ENCODE measurements at regions not wholly inside any gene's neighbourhood (a gene's known extent, or its start where the extent isn't known, plus 50 kb on each side); places are given as distances from the start of the nearest gene placed in this dataset.

DNA sequence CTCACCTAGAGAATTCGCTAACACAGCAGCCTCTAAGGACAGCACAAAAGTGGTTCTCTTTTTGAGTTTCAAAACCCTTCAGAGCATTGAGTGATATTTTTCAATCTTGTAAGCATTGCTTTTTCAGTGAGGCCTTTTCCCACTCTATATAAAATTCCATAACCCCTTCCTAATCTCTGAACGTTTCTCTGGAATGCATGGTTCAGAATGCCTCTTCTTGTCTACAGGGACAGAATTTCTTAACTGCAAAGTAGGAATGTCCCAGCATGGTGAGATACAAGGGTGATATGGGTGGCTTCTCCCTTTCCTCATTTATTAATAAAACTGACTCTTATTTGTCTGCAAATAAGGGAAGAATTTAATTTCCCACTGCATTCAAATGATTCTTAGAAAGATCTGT lies 377.9 kb downstream of the LTN1 start:
- Histone ChIP-seq H3K36me3 (no peaks in the 10 kb centered on the region), H3K4me1 (no peaks in the 10 kb centered on the region), H3K9me3 (no peaks in the 10 kb centered on the region), H3K27me3 (no peaks in the 10 kb centered on the region), H3K27ac (no peak overlapping the region), H3K4me3 (no peak overlapping the region)
- intact Hi-C loops (cut with DNase I; ENCODE audit: low total_unique reads), result no loop called here
- 60 to 75% (median 72%) methylated on average over 2 of the region's 2 CpGs for WGBS, 5 donors
- no peak for DNase-seq
- TF ChIP-seq POLR2AphosphoS5 (IDR thresholded peaks at IDR 0.05) (no peak), EP300 (IDR thresholded peaks at IDR 0.05) (no peak), POLR2A (IDR thresholded peaks at IDR 0.05) (no peak)
- TF ChIP-seq, protein P1, sequence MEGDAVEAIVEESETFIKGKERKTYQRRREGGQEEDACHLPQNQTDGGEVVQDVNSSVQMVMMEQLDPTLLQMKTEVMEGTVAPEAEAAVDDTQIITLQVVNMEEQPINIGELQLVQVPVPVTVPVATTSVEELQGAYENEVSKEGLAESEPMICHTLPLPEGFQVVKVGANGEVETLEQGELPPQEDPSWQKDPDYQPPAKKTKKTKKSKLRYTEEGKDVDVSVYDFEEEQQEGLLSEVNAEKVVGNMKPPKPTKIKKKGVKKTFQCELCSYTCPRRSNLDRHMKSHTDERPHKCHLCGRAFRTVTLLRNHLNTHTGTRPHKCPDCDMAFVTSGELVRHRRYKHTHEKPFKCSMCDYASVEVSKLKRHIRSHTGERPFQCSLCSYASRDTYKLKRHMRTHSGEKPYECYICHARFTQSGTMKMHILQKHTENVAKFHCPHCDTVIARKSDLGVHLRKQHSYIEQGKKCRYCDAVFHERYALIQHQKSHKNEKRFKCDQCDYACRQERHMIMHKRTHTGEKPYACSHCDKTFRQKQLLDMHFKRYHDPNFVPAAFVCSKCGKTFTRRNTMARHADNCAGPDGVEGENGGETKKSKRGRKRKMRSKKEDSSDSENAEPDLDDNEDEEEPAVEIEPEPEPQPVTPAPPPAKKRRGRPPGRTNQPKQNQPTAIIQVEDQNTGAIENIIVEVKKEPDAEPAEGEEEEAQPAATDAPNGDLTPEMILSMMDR (IDR thresholded peaks at IDR 0.05), result no peak

GRCh38 chr21:28608646-28609045 lies 384.0 kb downstream of the LTN1 start:
- no peaks in the 10 kb centered on the region for H3K27me3 ChIP-seq
- H3K4me1 ChIP-seq, result no peaks in the 10 kb centered on the region
- DNase-seq, result no peak
- H3K27ac ChIP-seq, result no peak overlapping the region
- intact Hi-C loops (cut with DNase I; ENCODE audit: low total_unique reads), result no loop called here
- TF ChIP-seq, protein P1 (IDR thresholded peaks at IDR 0.05), result no peak
- 82 to 91% (median 88%) methylated on average over 5 of the region's 5 CpGs for WGBS, 5 donors
- H3K36me3 ChIP-seq, result no peaks in the 10 kb centered on the region
- H3K9me3 ChIP-seq, result no peaks in the 10 kb centered on the region
- no peak overlapping the region for H3K4me3 ChIP-seq

- TF ChIP-seq POLR2A (IDR thresholded peaks at IDR 0.05), result no peak
- TF ChIP-seq, protein P1 (IDR thresholded peaks at IDR 0.05), result no peak
- no peak for TF ChIP-seq EP300 (IDR thresholded peaks at IDR 0.05)
- TF ChIP-seq POLR2AphosphoS5 (IDR thresholded peaks at IDR 0.05), result no peak
- Histone ChIP-seq H3K4me3 (no peak overlapping the region), H3K9me3 (no peaks in the 10 kb centered on the region), H3K36me3 (no peaks in the 10 kb centered on the region), H3K27ac (no peak overlapping the region), H3K4me1 (no peaks in the 10 kb centered on the region), H3K27me3 (no peaks in the 10 kb centered on the region)
- intact Hi-C loops (cut with DNase I; ENCODE audit: low total_unique reads), result no loop called here
- no peak for DNase-seq
- 74 to 96% (median 91%) methylated on average over 4 of the region's 4 CpGs for WGBS, 5 donors
Measured at GRCh38 chr21:28607545-28607944, 385.1 kb downstream of the LTN1 start.

GRCh38 chr21:28604946-28605537 lies 387.6 kb downstream of the LTN1 start:
- DNase-seq, result peak in 1 of 2 donors; percentile 34
- no peak overlapping the region for H3K27ac ChIP-seq
- H3K4me1 ChIP-seq, result no peaks in the 10 kb centered on the region
- peaks cover 3 to 14% (median 7%) of the 10 kb centered on the region in 4 donors for H3K9me3 ChIP-seq
- intact Hi-C loops (cut with DNase I; ENCODE audit: low total_unique reads), result no loop called here
- H3K27me3 ChIP-seq, result no peaks in the 10 kb centered on the region
- 75 to 85% (median 81%) methylated on average over 3 of the region's 3 CpGs for WGBS, 5 donors
- H3K36me3 ChIP-seq, result peaks cover 0 to 2% (median 0%) of the 10 kb centered on the region in 4 donors
- no peak for TF ChIP-seq POLR2A (IDR thresholded peaks at IDR 0.05)
- TF ChIP-seq, protein P1 (IDR thresholded peaks at IDR 0.05), result no peak
- no peak for TF ChIP-seq POLR2AphosphoS5 (IDR thresholded peaks at IDR 0.05)
- TF ChIP-seq EP300 (IDR thresholded peaks at IDR 0.05), result no peak
- H3K4me3 ChIP-seq, result no peak overlapping the region
